Muscle of leg (tissue), 3 donors: ENCODE measurements at regions not wholly inside any gene's neighbourhood (a gene's known extent, or its start where the extent isn't known, plus 50 kb on each side); places are given as distances from the start of the nearest gene placed in this dataset.
"Not testable (repeated sequence)": the region's sequence is repeated elsewhere in the genome, so short reads cannot be mapped to it uniquely, and the experiment has no call there.

Experiments
- DNase-seq: peaks from one replicate; pipeline ENCODE4 v3.0.0; 2013
- H3K27ac ChIP-seq: one replicate; pipeline ENCODE4 v1.5.1; 2013; ENCODE audit warnings: mild to moderate bottlenecking, low read length, control low read depth
- H3K27me3 ChIP-seq: one replicate; pipeline ENCODE4 v1.6.1; 2013; ENCODE audit warnings: low read length; ENCODE audit not compliant: control insufficient read depth, insufficient read depth
- H3K36me3 ChIP-seq: one replicate; pipeline ENCODE4 v1.6.1; 2013; ENCODE audit warnings: low read length; ENCODE audit not compliant: control insufficient read depth, insufficient read depth
- H3K4me1 ChIP-seq: one replicate; pipeline ENCODE4 v1.6.1; 2013; ENCODE audit warnings: low read length; ENCODE audit not compliant: control insufficient read depth, insufficient read depth
- H3K4me3 ChIP-seq: one replicate; pipeline ENCODE4 v1.5.1; 2013; ENCODE audit warnings: low read length, control low read depth
- H3K9me3 ChIP-seq: replicated peaks from 2 replicates; pipeline ENCODE4 v1.6.1; 2013; ENCODE audit warnings: low read depth, low read length; ENCODE audit not compliant: control insufficient read depth
- WGBS: methylation state at CpG from one replicate; pipeline ENCODE4 v1.1.5; 2013; ENCODE audit warnings: missing lambda C conversion rate; ENCODE audit not compliant: insufficient coverage; 5-methylcytosine and 5-hydroxymethylcytosine counted together

DNA sequence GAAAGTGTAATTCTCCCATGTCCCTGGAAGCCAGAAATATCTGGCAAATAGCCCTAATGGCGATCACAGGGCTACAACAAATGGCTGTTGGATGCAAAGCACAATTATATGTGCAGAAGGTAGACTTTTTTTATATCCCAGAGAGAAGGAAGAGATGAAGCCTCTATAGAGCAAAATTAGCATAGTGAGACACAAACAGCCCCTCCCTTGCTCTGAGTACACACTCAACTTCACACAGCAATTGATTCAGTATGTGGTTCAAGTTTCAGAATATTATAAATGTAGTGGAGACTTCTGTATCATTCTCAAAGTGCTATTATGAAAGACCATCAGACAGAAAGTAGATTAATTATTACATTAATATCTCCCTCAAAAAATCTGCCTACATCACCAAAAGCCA lies 246.5 kb upstream of the TBX18 start:
- Histone ChIP-seq H3K36me3 (no peaks in the 10 kb centered on the region), H3K27me3 (no peaks in the 10 kb centered on the region), H3K4me3 (no peak overlapping the region), H3K27ac (no peak overlapping the region), H3K4me1 (peaks cover 11% of the 10 kb centered on the region), H3K9me3 (no peaks in the 10 kb centered on the region)
- DNase-seq: peak; percentile 57
- no CpG with 5 or more reads among the region's 1 CpG for WGBS

DNA sequence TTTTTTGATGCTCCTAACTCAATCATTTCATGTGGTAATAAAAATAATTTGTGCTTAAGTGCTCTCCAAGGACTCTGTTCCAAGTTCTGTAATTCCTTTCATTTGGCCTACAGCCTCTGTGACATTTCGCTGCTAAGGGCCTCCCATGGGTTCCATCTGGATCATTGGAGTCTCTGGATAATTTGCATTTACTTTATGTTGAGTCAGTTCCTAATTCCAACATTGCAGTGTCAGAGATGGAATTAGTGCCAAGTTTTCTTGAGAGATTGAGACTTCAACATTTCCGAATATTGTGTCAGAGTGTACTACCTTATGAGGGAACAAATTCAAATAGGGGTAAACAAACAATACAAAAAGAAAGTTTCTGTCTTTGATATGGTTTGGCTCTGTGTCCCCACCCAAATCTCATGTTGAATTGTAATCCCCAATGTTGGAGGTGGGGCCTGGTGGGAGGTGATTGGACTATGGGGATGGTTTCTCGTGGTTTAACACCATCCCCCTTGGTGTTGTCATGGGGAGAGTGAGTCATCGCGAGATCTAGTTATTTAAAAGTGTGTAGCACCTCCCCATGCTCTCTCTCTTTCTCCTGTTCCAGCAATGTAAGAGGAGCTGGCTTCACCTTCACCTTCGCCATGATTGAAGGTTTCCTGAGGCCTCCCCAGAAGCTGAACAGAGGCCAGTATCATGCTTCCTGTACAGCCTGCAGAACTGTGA lies 244.1 kb upstream of the TBX18 start:
- no peaks in the 10 kb centered on the region for H3K9me3 ChIP-seq
- H3K27me3 ChIP-seq: no peaks in the 10 kb centered on the region
- H3K27ac ChIP-seq: peak overlapping the region; percentile 37
- peak; percentile 95 for DNase-seq
- H3K4me3 ChIP-seq: no peak overlapping the region
- 67% methylated on average over 1 of the region's 6 CpGs for WGBS
- H3K36me3 ChIP-seq: no peaks in the 10 kb centered on the region
- peaks cover 16% of the 10 kb centered on the region for H3K4me1 ChIP-seq

DNA sequence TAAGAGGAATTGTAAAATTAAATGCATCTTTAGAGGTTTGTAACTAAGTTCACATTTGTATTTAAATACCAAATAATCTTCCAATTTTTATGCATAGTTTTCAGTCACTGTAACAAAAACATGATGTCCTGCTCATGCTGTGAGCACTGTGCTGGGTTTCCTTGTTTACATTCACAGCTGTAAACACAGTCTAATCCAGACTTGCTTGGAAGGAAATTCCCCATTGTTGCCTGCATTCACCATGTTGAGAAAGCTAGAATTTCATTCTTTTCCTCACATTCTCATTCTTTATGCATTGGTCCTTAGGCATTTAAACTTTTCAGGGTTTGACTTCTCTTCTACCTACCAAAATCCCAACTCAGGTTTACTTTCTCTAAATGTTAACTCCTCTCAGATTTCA lies 242.0 kb upstream of the TBX18 start:
- H3K4me1 ChIP-seq: peaks cover 16% of the 10 kb centered on the region
- peak overlapping the region; percentile 37 for H3K27ac ChIP-seq
- no peaks in the 10 kb centered on the region for H3K36me3 ChIP-seq
- DNase-seq: peak; percentile 79
- H3K9me3 ChIP-seq: no peaks in the 10 kb centered on the region
- H3K27me3 ChIP-seq: no peaks in the 10 kb centered on the region
- no peak overlapping the region for H3K4me3 ChIP-seq

DNA sequence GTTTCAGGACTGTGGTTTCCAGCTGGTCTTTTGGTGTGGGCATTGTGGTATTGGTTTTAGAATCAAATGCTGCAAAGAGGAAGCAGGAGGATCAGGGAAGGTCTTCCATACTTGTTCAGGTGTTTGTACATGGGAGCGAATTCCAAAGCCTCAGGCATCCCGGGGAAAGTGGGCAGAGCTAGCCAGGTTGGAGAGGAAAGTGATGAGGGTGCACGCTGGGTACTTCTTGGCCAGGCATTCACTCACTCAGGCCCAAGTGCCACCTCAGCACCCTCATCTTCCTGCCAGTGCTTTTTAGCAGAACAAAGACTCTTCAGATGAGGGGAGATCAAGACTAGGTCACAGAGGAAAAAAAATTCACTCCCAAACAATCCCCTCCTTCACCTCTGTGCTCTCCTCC lies 241.1 kb upstream of the TBX18 start:
- H3K36me3 ChIP-seq: no peaks in the 10 kb centered on the region
- H3K4me3 ChIP-seq: no peak overlapping the region
- H3K4me1 ChIP-seq: peaks cover 16% of the 10 kb centered on the region
- H3K27ac ChIP-seq: no peak overlapping the region
- no peaks in the 10 kb centered on the region for H3K9me3 ChIP-seq
- WGBS: 79% methylated on average over 2 of the region's 3 CpGs
- no peak for DNase-seq
- H3K27me3 ChIP-seq: no peaks in the 10 kb centered on the region

DNA sequence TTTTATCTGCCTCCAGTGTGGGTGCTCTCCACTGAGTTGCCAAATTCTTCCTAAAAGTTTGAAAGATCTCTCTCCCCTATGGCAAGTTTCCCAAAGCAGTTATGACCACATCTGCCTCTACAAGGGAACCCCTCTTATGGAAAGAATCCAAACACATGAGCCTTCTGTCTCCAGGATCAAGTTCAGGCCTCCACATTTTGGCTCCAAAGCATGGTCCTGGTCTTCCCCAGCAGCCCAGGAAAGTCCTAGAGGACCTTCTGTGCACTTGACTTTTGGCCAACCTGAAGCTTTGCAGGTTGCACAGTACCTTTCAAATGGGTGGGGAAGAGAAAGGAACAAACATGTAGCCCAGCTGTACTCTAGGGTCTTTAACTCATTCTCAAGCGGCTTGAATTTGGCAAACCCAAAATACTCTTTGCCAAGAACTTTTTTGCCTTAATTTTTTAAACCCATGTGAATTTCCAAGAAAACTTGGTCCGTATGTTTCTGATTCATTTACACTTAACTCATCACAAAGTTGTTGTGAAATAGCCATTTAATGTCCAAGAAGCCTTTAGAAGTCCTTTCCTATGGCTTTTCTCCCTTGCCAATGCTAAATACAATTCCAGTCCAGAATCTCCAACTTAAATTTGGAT lies 240.1 kb upstream of the TBX18 start:
- Histone ChIP-seq H3K36me3 (no peaks in the 10 kb centered on the region), H3K27me3 (no peaks in the 10 kb centered on the region), H3K4me1 (peaks cover 16% of the 10 kb centered on the region), H3K27ac (peak overlapping the region; percentile 48), H3K9me3 (no peaks in the 10 kb centered on the region), H3K4me3 (no peak overlapping the region)
- 13% methylated on average over 2 of the region's 2 CpGs for WGBS
- DNase-seq: peak; percentile 98

DNA sequence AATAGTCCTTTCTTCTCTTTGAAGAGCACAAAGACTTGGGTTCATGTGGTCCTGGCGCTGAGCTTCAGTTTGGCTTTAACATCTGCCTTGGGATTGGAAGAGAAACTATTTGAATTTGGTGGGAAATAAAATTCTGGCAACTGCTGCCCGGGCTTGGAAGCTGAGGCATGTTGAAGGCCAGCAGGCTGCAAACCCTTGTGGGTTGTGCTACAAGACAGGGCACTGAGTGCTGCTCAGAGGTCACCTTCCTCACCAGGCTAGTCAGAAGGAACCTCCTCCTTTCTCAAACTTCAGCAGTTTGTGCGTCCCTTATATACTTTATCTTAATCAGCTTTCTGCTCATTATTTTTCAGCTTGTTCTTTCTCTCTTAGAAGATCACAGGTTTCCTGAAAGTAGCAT lies 238.4 kb upstream of the TBX18 start:
- Histone ChIP-seq H3K4me3 (no peak overlapping the region), H3K27me3 (no peaks in the 10 kb centered on the region), H3K9me3 (no peaks in the 10 kb centered on the region), H3K4me1 (peaks cover 14% of the 10 kb centered on the region), H3K36me3 (no peaks in the 10 kb centered on the region), H3K27ac (no peak overlapping the region)
- no peak for DNase-seq
- 83% methylated on average over 1 of the region's 3 CpGs for WGBS

DNA sequence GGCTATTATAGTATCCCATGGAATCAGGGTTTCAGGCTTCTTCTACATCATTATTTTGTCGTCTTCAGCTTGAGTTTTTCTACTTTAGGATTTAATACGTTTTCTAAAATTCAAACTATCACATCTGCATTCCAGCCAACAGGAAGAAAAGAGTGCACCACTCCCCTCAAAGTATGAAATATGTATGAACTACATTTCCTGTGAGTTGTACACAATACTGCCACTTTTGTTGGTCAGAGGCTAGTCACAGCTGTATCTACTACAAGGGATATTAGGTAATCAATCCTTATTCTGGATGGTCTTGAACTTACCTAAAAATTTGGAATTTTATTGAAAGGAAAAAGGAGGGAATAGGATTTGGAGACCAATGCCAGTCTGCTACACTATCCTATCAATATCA lies 235.6 kb upstream of the TBX18 start:
- Histone ChIP-seq H3K27me3 (no peaks in the 10 kb centered on the region), H3K4me1 (peaks cover 9% of the 10 kb centered on the region), H3K4me3 (no peak overlapping the region), H3K36me3 (no peaks in the 10 kb centered on the region), H3K27ac (no peak overlapping the region), H3K9me3 (no peaks in the 10 kb centered on the region)
- DNase-seq: no peak
- no CpG with 5 or more reads among the region's 2 CpGs for whole genome bisulfite sequencing

DNA sequence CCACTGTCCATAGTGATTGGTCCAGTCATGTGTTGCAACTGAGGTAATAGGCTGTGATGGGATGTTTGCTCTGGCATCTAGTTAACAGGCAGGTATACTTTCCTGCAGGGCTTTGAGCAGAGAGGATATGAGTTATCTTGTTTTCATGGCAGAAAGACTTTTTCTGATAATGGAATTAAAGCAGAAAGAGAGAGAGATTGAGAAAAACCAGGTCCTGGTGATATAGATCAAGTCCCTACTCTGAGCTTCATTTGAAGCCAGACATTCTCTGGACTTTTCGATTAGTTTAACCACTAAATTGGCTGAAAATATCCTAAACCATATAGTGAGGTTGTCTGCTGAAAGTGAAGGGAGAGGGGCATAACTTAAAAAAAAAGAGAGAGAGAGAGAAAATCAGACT lies 233.8 kb upstream of the TBX18 start:
- Histone ChIP-seq H3K27me3 (no peaks in the 10 kb centered on the region), H3K4me3 (no peak overlapping the region), H3K9me3 (no peaks in the 10 kb centered on the region), H3K4me1 (no peaks in the 10 kb centered on the region), H3K27ac (no peak overlapping the region), H3K36me3 (no peaks in the 10 kb centered on the region)
- no CpG with 5 or more reads among the region's 1 CpG for WGBS
- no peak for DNase-seq

DNA sequence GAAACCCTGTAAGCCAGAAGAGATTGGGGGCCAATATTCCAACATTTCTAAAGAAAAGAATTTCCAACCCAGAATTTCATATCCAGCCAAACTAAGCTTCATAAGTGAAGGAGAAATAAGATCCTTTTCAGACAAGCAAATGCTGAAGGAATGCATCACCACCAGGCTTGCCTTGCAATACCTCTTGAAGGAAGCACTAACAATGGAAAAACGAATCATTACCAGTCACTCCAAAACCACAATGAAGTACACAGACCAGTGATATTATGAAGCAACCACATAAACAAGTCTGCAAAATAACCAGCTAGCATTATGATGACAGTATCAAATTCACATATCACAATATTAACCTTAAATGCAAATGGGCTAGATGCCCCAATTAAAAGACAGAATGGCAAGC lies 224.4 kb upstream of the TBX18 start:
- not testable (repeated sequence) for H3K27ac ChIP-seq

DNA sequence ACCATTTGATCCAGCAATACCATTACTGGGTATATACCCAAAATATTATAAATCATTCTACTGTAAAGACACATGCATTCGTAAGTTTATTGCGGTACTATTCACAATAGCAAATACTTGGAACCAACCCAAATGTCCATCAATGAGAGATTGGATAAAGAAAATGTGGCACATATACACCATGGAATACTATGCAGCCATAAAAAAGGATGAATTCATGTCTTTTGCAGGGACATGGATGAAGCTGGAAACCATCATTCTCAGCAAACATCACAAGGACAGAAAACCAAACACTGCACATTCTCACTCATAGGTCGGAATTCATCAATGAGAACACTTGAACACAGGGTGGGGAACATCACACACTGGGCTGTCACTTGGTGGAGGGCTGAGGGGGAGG lies 221.1 kb upstream of the TBX18 start:
- not testable (repeated sequence) for H3K36me3 ChIP-seq, H3K9me3 ChIP-seq, H3K27me3 ChIP-seq, H3K27ac ChIP-seq, DNase-seq, H3K4me3 ChIP-seq, H3K4me1 ChIP-seq
- WGBS: no CpG with 5 or more reads among the region's 3 CpGs

More for the DNA sequence above, 224.4 kb upstream of the TBX18 start:
- WGBS: 80% methylated on average over 1 of the region's 1 CpG
- DNase-seq, H3K36me3 ChIP-seq, H3K27me3 ChIP-seq, H3K4me1 ChIP-seq, H3K9me3 ChIP-seq, H3K4me3 ChIP-seq: not testable (repeated sequence)
